GM12892 (cell line): ENCODE measurements at regions not wholly inside any gene's neighbourhood (a gene's known extent, or its start where the extent isn't known, plus 50 kb on each side); places are given as distances from the start of the nearest gene placed in this dataset.

Source experiments
- DNase-seq: peaks from one replicate; pipeline ENCODE4 v3.0.0; 2011; ENCODE audit not compliant: insufficient read length
- FAIRE-seq: peaks from 2 replicates; lab custom pipeline; 2011; peaks lifted over from hg19 to GRCh38; lab: Jason Lieb, UNC
- POLR2A ChIP-seq: IDR thresholded peaks from 2 replicates; pipeline ENCODE4 v1.6.1; 2011; ENCODE audit warnings: low read depth, low read length, control low read depth
- POLR2AphosphoS5 ChIP-seq: IDR thresholded peaks from 2 replicates; pipeline ENCODE4 v1.6.1; 2011; ENCODE audit warnings: low read depth, low read length, control low read depth
- TAF1 ChIP-seq: IDR thresholded peaks from 2 replicates; pipeline ENCODE4 v1.6.1; 2011; ENCODE audit warnings: low read depth, mild to moderate bottlenecking, control low read depth, low read length, borderline replicate concordance

DNA sequence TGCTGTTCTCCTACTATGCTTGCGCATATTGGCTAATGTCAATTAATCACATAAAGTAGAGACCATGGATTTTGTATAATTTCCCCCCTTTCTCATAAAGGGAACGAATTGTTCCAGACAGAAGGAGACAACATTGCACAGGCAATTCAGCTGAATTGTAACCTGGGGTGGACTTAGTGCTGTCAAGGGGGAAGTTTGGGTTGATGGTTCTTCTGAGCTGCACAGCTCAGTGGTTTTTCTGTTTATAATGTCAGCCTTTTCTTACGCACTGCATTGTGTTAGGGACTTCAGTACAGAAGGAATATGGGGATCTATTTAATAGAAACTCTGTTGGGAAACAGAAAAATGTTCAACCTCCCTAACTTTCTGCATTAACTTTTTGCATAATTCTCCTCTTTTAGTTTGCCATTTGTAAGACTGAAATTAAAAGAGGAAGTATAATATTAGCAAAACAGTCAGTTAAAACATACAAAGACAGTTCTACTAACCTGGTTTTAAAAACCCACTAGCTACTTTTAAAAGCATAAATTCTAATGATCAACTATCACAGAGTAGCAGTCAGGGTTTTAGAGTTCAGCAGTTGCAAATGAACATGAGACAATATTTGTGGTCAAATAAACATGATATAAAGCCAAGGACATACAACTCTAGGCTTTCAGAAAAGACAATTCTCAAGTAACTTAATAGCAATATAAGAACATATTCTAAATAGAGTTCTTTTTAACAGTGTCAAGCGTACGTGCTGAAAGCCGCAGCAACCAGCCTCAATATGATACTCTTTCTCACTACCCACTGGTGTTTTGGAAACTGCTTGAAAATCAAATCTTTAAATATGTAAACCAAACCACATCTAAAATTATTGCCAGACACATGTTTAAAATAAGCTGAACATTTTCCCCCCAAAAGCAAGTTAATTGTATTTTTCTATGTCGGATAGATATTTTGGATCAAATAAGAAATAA, 393.0 kb downstream of the FSCB start:
- no peak for DNase-seq
- TF ChIP-seq TAF1 (no peak), POLR2AphosphoS5 (no peak), POLR2A (no peak)
- FAIRE-seq, result no peak

DNA sequence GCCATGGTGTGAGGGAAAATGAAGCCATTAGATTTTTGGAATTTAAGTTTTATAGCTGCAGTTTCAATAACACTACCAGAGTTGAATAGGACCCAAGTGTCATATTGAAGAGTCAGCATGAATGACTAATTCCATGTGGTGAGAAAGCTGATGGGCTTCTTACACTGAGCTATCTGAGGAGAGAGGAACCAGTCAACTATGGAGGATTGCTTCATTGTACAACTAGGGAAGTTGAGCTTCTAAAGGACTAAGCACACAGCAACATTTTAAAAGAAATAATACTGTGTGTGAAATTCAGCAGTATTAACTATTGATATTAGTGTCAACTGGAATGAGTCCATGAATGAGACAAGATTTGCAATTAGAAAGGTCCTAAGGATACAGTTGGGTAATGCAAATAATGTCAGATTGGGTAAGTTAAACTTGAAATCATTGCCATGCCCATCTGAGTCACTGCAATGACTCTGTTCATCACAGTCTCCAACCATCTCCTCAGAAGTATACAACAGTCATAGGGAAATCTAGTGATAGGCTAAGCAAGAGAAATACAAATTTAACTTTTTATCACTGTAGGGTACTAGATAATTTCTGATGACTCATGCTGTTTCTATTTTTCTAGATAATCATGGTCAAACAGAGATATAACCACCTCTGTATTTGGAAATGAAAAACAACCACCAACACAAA, 394.2 kb downstream of the FSCB start:
- FAIRE-seq, result no peak
- no peak for TF ChIP-seq POLR2A
- no peak for TF ChIP-seq TAF1
- TF ChIP-seq POLR2AphosphoS5, result no peak
- no peak for DNase-seq

DNA sequence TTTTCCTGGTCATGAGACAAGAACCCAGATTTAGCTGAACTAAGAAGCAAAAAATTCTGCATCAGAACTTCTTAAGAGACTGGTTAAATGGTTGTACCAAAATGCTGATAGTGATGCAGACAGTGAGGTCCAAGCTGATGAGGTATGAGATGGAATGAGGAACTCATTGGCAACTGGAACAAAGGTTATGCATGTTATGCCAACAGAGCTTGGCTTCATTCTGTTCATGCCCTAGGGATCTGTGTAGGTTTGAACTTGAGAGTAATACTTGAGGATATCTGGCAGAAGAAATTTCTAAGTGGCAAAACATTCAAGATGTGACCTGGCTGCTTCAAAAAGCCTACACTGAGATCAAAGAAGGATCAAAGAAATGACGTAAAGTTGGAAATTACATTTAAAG, 398.0 kb downstream of the FSCB start:
- DNase-seq, result no peak
- no peak for TF ChIP-seq TAF1
- no peak for TF ChIP-seq POLR2AphosphoS5
- TF ChIP-seq POLR2A, result no peak
- no peak for FAIRE-seq

DNA sequence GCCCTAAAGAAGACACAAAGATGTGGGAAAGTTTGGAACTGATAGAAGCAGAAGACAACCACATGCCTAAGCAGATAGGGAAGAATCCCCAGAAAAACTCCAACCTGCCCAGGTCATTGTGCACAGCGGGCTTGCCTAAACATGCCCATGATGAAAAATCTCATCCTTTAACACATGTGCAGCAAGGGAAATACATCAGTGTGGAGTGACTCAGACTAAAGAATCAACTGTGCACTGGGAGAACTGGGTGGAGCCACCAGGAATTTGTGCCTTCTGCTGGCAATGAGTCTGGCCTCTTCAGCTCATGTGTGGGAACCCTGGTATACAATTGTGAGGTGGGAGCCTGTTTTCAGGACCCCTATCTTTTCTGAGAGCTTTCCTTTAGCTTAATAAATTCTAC, 398.5 kb downstream of the FSCB start:
- FAIRE-seq (no peak), DNase-seq (no peak)
- TF ChIP-seq POLR2A, result no peak
- TF ChIP-seq TAF1, result no peak
- no peak for TF ChIP-seq POLR2AphosphoS5

DNA sequence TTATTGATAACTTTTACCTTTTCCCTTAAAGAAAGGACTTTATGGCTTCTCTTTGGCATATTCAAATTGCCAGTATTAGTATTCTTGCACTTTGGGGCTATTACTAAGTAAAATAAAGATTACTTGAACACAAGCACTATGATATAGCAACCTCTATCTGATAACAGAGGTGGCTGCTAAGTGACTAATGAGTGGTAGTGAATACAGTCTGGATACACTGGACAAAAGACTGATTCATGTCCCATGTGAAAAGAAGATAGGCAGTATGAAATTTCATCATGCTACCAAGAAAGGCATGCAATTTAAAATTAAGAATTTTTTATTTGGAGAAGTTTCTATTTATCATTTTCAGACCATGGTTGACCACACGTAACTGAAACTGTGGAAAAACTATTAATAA, 399.9 kb downstream of the FSCB start:
- no peak for TF ChIP-seq POLR2A
- no peak for TF ChIP-seq TAF1
- TF ChIP-seq POLR2AphosphoS5, result no peak
- DNase-seq, result no peak
- FAIRE-seq, result no peak

DNA sequence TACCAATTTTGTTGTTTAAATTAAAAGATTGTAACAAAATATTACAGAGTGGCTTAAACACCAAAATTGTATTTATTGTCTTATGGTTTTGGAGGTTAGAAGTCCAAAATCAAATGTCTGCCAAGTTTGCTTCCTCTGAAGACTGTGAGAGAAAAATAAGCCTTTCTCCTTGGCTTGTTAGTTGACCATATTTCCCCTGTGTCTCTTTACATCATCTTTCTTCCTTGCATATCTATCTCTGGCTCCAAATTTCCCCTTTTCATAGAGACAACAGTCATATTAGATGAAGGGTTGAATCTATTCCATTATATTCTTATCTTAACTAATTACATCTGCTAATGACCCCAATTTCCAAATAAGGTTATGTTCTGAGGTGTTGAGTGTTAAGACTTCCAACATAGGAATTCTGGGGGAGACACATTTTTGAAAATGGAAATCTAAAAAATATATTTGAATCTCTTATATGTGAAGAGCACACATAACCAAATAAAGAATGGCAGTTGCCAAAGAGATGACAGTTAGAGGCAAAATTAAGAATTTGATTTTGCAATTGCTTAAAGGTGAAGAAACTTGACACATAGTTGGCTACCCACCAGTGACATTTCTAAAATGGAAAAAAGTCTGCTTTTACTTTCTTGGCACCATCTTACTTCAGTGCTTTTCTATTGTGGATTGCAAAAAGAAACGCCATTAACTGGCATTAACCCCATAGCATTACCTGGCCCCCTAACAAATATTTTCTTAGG, 407.2 kb downstream of the FSCB start:
- no peak for TF ChIP-seq TAF1
- no peak for TF ChIP-seq POLR2AphosphoS5
- no peak for TF ChIP-seq POLR2A
- FAIRE-seq (no peak), DNase-seq (no peak)

DNA sequence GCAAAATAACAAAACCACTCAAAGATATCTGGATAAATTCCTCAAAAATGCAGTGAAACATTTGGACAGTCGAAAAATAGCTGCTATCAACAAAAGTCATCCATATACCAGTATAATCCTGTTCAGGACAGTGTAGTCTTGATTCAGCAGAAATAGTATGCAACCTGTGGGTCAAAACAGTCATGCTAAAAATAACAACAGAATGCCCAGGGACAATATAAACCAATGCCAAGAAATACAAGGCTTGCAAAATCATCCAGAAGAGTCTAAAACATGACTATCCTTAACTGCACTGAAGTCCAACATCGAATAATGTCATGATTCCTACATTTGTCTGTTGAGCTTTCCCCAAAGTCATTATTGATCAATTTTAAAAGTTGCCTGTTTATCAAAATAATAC, 425.9 kb downstream of the FSCB start:
- FAIRE-seq (no peak), DNase-seq (no peak)
- TF ChIP-seq POLR2A, result no peak
- no peak for TF ChIP-seq TAF1
- no peak for TF ChIP-seq POLR2AphosphoS5

DNA sequence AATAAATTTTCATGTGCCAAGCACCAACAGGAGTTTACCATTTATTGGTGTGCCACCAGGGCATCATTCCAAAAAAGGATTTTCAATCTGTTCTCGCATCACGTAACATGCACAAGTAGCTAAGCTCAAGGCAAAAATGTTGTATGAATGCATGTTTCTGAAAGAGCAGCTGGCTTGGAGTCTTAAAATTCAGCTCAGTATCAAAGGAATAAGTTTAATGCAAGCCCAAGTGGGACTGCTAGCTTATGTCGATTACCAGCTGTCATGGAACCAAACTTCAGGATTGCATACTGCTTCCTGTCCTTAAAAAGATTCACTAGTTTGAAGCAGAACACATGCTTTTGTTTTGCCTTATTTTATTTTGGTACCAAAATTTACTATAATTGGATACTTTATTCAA, 437.0 kb downstream of the FSCB start:
- FAIRE-seq, result no peak
- DNase-seq, result no peak
- no peak for TF ChIP-seq TAF1
- TF ChIP-seq POLR2AphosphoS5, result no peak
- TF ChIP-seq POLR2A, result no peak

DNA sequence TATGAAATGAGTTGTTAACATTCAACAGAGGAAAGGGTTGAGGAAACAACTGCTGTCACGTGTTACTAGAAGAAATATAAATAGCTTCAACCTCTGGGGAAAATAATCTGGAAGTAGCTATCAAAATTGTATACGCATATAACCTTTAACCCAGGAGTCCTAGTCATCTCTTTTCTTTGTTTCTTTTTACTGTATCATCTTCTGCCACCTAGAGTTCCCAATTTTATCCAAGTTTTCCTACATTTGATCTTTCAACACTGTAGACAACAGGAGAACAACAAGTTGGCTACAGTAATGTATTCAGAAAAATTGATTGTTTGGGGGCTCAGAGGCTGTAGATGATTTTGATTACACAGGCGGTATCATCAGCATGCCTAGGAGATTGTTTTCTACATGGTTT, 453.7 kb downstream of the FSCB start:
- no peak for TF ChIP-seq POLR2A
- TF ChIP-seq TAF1, result no peak
- TF ChIP-seq POLR2AphosphoS5, result no peak
- DNase-seq (no peak), FAIRE-seq (no peak)

DNA sequence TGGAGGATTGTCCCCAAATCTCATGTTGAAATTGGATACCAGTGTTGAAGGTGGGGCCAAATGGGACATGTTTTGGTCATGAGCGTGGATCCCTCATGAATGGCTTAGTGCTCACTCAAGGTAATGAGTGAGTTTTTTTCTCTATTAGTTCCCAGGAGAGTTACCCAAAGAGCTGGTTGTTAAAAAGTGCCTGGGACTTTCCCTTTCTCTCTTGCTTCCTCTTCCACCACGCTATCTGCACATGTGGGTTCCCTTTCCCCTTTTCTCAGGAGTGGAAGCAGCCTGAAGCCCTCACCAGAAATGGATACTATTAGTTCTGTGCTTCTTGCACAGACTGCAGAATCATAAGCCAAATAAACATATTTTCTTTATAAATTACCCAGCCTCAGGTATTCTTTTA, 465.4 kb downstream of the FSCB start:
- TF ChIP-seq POLR2AphosphoS5 (no peak), TAF1 (no peak), POLR2A (no peak)
- FAIRE-seq (no peak), DNase-seq (no peak)

DNA sequence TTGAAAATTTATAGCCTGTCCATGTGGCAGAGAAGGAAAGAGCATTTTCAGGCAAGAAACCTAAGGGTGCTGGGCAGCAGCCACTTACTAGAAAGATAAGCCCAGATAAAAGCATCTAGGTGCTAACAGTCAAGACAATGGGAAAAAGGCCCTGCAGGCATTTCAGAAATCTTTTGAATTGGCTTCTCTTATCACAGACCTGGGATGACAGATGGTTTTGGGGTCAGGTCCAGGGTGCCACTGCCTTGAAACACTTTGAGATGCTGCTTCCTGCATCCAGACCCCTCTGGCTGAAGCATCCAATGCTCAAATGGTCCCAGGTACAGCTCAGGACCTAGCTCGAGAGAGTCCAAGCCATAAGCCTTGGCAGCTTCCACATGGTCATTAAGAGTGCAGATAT, 466.5 kb downstream of the FSCB start:
- DNase-seq (no peak), FAIRE-seq (no peak)
- TF ChIP-seq POLR2AphosphoS5 (no peak), TAF1 (no peak), POLR2A (no peak)
